Astrocyte of the spinal cord (primary cell): ENCODE measurements at regions not wholly inside any gene's neighbourhood (a gene's known extent, or its start where the extent isn't known, plus 50 kb on each side); places are given as distances from the start of the nearest gene placed in this dataset.

Experiments used
- DNase-seq: peaks from one replicate; pipeline ENCODE4 v3.0.0; 2011; ENCODE audit warnings: low read depth, low spot score
- H3K4me3 ChIP-seq: 2 replicates; pipeline ENCODE4 v1.5.1; 2011; ENCODE audit warnings: low read depth, mild to moderate bottlenecking, low read length, moderate library complexity
- in situ Hi-C: cut with HindIII; loops from 2 replicates; pipeline ENCODE4 v1.10.0; 2017; ENCODE audit warnings: low sequenced_read_pairs
- TF ChIP-seq, protein P1 (sequence below): IDR thresholded peaks from 2 replicates; pipeline ENCODE4 v1.5.1; 2012; ENCODE audit warnings: low read depth, mild to moderate bottlenecking, low read length, inconsistent platforms

DNA sequence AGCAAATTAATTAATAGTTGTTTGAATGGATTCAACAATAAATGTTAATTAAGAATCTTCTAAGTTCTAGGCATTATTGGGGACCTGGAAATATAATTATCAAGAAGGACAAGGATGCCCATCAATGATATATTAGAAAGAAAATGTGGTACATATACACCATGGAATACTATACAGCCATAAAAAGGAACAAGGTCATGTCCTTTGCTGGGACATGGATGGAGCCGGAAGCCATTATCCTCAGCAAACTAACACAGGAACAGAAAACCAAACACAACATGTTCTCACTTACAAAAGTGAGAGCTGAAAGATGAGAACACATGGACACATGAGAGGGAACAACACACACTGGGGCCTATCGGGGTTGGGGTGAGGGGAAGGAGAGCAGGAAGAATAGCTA, 141.4 kb upstream of the JUN start:
- H3K4me3 ChIP-seq = no peak overlapping the region
- in situ Hi-C loops = no loop called here
- DNase-seq = no peak
- TF ChIP-seq, protein P1, sequence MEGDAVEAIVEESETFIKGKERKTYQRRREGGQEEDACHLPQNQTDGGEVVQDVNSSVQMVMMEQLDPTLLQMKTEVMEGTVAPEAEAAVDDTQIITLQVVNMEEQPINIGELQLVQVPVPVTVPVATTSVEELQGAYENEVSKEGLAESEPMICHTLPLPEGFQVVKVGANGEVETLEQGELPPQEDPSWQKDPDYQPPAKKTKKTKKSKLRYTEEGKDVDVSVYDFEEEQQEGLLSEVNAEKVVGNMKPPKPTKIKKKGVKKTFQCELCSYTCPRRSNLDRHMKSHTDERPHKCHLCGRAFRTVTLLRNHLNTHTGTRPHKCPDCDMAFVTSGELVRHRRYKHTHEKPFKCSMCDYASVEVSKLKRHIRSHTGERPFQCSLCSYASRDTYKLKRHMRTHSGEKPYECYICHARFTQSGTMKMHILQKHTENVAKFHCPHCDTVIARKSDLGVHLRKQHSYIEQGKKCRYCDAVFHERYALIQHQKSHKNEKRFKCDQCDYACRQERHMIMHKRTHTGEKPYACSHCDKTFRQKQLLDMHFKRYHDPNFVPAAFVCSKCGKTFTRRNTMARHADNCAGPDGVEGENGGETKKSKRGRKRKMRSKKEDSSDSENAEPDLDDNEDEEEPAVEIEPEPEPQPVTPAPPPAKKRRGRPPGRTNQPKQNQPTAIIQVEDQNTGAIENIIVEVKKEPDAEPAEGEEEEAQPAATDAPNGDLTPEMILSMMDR = no peak

DNA sequence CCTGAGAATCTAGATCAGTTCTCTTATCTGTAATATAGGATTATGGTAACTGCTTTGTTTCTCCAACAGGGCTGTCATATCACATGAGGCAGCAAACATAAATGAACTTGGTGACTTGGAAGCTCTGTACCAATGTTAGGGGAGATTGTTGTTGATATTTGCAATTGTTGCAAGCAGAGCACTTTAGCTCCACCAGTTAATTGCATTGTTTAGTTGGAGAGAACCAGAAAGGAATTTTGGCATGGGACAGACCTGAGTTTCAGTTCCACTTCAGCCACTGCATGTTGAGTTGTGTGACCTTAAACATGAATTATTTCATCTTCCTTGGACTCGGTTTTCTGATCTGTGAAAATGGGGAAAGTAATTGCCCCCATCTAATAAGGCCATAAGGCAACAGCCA, 142.3 kb upstream of the JUN start:
- in situ Hi-C loops = no loop called here
- TF ChIP-seq, protein P1 = no peak
- no peak for DNase-seq
- no peak overlapping the region for H3K4me3 ChIP-seq

DNA sequence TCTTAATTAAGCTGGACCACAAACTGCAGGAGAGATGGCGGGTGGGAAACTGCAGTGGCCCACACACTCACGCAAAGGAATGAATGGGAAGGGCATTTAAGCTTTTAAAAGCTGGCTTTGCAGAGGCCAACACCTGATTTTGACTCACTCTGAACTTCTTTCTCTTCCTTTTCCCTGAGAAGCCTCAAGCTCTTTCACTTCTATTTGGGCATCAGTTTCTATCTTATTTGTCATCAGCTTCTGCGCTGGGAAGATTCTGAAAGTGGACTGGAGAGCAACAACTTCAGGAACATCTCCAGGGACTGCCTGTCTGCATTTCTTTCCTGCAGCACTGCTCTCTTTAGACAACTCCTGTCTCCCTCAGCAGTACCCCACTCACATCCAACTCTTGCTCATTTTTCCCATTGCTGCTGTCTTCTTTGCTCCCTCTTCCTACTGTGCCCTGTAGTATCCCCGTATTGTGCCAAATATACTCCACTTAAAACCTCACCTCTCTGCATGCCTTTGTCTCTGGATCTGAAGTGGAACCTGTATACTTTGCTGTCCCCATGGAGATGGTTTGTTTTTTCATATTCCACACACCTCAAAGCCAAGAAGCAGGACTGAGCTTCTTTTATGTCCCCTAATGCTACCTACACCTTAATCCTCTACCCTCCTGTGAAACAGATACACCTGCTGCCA, 143.3 kb upstream of the JUN start:
- no peak for DNase-seq

DNA sequence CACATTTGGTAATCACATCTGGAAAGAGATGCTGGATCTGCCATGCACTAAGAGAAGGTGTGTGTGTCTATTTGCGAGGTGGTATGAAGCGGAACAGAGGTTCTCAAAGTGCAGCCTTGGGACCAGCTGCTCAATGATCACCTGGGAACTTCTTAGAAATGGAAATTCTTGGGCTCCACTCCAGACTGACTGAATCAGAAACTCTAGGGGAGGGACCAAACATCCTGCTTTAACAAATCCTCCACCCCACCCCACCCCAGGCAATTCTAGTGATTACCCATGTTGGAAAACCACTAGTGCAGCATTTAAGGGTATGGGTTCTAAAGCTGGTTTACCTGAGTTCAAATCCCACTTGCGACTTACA, 143.9 kb upstream of the JUN start:
- in situ Hi-C loops = no loop called here
- DNase-seq = no peak
- H3K4me3 ChIP-seq = no peak overlapping the region
- TF ChIP-seq, protein P1 = no peak

More for the DNA sequence above, 143.3 kb upstream of the JUN start:
- TF ChIP-seq, protein P1 = no peak
- H3K4me3 ChIP-seq = no peak overlapping the region
- in situ Hi-C loops = no loop called here

DNA sequence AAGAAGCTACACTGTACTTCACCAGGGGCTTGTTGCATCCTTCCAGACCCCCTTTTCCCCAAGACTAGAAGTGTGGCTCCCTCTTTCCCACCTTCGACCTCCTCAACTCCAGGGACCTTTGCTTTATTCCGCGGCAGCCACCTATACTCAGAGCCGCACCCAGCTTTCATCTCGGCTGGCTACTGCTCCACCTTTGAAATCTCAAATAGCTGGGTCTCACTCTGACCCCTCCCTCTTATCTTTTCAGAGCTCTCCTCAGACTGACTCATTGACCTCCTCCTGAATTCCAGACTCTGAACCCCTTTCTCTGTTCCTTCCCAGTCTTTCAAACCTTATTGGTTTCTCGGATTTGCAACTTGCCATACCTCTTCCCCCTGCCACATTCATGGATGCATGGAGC, 144.7 kb upstream of the JUN start:
- in situ Hi-C loops = no loop called here
- no peak overlapping the region for H3K4me3 ChIP-seq
- TF ChIP-seq, protein P1 = no peak
- no peak for DNase-seq

DNA sequence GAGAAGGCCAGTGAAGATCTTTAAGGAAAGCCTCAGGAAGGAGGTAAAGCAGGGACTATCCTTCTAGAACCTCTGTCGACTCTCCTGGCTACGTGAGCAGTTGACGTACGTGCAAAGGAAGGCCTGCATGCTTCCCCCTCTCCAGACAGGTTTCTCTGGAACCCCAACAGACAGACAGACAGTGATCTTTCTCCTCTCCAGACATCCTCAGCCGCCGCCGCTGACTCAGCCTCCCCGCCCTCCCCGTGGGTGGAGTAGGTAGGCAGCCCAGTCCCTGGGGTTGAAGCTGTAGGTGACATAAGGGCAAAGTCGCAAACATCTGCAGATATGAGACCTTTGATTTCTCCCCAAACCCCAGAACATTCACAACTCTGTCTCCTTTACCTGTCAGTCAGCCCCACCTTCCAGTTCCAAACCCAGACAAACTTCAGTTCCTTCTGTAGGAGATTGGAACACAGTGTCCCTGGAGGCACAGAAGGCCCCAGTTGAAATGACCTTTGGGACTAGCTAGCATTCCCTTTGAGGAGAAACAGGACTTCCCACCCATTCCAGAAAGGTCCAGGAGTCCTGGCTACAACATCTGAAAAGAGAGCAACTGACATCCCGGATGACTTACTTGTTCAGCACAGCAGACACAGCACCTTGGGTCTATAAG, 146.0 kb upstream of the JUN start:
- in situ Hi-C loops = no loop called here
- TF ChIP-seq, protein P1 = no peak
- DNase-seq = no peak
- no peak overlapping the region for H3K4me3 ChIP-seq
